ENCODE measurements at regions not wholly inside any gene's neighbourhood (a gene's known extent, or its start where the extent isn't known, plus 50 kb on each side); places are given as distances from the start of the nearest gene placed in this dataset.

DNA sequence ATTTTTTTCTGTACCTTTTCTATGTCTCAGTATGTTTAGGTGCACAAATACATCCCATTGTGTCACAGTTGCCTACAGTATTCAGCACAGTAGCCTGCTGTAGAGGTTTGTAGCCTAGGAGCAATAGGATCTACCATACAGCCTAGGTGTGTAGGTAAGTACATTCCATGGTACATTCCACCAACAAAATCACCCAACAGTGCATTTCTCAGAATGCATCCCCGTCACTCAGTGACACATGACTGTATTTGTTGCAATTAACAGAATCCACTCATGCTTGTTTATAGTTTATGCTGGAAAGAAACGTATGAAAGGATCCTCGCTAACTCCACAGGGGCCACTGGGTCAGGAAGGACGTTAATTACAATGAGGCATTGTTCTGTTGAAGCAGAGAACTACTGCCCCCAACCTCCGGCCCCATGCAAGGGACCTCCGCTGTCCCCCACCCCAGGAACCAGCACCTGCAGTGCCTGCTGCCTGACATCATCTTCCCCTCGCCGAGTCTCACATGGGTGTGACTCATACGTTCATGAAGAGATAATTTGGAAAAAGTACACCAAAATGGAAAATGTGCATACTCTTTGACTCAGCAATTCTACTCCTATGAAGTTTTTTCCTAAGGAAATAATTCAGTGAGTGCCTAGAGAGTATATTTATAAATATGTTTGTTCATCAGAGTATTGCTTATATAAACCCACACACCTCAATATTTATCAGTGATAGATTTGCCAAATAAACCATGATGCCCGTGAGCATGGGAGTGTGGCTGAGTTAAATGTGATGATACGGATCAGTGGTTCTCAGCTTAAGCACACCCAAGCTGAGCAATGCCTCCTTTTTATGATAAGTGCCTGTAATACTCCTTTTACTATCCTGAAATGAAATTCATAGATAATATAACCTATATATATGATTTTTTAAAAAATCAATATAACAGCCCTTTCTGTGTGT is 156.4 kb upstream of the ECI2 start (continued):
- TF ChIP-seq CEBPG (CRISPR knock-in tag; IDR thresholded peaks at IDR 0.05) (peak; percentile 22; the same call in 1 of the 2 replicates), CEBPG (tag; conservative IDR thresholded peaks at IDR 0.05 in 1 of 2, IDR thresholded peaks at IDR 0.05 in 1 of 2) (no peak), SAFB2 (IDR thresholded peaks at IDR 0.05; ENCODE audit: borderline replicate concordance, low read depth, low read length, severe bottlenecking) (no peak), ZNF75A (CRISPR knock-in tag; IDR thresholded peaks at IDR 0.05) (no peak), HDAC1 (IDR thresholded peaks at IDR 0.05) (no peak), HNRNPUL1 (IDR thresholded peaks at IDR 0.05; ENCODE audit: low read length) (no peak), PURB (CRISPR knock-in tag; IDR thresholded peaks at IDR 0.05; ENCODE audit: low read depth) (no peak), ETV6 (IDR thresholded peaks at IDR 0.05; ENCODE audit: borderline replicate concordance in 1 of 2, low read depth in 2 of 2, low read length in 1 of 2) (no peak), ETV6 (CRISPR knock-in tag; IDR thresholded peaks at IDR 0.05; ENCODE audit: borderline replicate concordance) (no peak), ZNF12 (CRISPR knock-in tag; IDR thresholded peaks at IDR 0.05) (no peak), PRMT5 (CRISPR knock-in tag; IDR thresholded peaks at IDR 0.05) (no peak)
- TF ChIP-seq, protein P1, sequence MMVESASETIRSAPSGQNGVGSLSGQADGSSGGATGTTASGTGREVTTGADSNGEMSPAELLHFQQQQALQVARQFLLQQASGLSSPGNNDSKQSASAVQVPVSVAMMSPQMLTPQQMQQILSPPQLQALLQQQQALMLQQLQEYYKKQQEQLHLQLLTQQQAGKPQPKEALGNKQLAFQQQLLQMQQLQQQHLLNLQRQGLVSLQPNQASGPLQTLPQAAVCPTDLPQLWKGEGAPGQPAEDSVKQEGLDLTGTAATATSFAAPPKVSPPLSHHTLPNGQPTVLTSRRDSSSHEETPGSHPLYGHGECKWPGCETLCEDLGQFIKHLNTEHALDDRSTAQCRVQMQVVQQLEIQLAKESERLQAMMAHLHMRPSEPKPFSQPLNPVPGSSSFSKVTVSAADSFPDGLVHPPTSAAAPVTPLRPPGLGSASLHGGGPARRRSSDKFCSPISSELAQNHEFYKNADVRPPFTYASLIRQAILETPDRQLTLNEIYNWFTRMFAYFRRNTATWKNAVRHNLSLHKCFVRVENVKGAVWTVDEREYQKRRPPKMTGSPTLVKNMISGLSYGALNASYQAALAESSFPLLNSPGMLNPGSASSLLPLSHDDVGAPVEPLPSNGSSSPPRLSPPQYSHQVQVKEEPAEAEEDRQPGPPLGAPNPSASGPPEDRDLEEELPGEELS (CRISPR knock-in tag; IDR thresholded peaks at IDR 0.05; ENCODE audit: borderline replicate concordance) = no peak
- TF ChIP-seq, protein P2, sequence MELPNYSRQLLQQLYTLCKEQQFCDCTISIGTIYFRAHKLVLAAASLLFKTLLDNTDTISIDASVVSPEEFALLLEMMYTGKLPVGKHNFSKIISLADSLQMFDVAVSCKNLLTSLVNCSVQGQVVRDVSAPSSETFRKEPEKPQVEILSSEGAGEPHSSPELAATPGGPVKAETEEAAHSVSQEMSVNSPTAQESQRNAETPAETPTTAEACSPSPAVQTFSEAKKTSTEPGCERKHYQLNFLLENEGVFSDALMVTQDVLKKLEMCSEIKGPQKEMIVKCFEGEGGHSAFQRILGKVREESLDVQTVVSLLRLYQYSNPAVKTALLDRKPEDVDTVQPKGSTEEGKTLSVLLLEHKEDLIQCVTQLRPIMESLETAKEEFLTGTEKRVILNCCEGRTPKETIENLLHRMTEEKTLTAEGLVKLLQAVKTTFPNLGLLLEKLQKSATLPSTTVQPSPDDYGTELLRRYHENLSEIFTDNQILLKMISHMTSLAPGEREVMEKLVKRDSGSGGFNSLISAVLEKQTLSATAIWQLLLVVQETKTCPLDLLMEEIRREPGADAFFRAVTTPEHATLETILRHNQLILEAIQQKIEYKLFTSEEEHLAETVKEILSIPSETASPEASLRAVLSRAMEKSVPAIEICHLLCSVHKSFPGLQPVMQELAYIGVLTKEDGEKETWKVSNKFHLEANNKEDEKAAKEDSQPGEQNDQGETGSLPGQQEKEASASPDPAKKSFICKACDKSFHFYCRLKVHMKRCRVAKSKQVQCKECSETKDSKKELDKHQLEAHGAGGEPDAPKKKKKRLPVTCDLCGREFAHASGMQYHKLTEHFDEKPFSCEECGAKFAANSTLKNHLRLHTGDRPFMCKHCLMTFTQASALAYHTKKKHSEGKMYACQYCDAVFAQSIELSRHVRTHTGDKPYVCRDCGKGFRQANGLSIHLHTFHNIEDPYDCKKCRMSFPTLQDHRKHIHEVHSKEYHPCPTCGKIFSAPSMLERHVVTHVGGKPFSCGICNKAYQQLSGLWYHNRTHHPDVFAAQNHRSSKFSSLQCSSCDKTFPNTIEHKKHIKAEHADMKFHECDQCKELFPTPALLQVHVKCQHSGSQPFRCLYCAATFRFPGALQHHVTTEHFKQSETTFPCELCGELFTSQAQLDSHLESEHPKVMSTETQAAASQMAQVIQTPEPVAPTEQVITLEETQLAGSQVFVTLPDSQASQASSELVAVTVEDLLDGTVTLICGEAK (IDR thresholded peaks at IDR 0.05) = no peak
- TF ChIP-seq, protein P2 (CRISPR knock-in tag; IDR thresholded peaks at IDR 0.05) = no peak
- TF ChIP-seq, protein P3, sequence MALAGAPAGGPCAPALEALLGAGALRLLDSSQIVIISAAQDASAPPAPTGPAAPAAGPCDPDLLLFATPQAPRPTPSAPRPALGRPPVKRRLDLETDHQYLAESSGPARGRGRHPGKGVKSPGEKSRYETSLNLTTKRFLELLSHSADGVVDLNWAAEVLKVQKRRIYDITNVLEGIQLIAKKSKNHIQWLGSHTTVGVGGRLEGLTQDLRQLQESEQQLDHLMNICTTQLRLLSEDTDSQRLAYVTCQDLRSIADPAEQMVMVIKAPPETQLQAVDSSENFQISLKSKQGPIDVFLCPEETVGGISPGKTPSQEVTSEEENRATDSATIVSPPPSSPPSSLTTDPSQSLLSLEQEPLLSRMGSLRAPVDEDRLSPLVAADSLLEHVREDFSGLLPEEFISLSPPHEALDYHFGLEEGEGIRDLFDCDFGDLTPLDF (CRISPR knock-in tag; IDR thresholded peaks at IDR 0.05) = no peak

All from K562 (cell line).